Thyroid gland (tissue), 4 donors: ENCODE measurements at regions not wholly inside any gene's neighbourhood (a gene's known extent, or its start where the extent isn't known, plus 50 kb on each side); places are given as distances from the start of the nearest gene placed in this dataset.

ENCODE experiments used
- POLR2A ChIP-seq, 2 donors: fragments of 450-650 bp; IDR thresholded peaks; one replicate each; pipeline ENCODE4 v1.6.1; 2017; ENCODE audit warnings: antibody characterized with exemption in 2 of 2, mild to moderate bottlenecking in 2 of 2, moderate library complexity in 1 of 2
- TF ChIP-seq, protein P1 (sequence below), 6 experiments: fragments of 200-600 bp in 3 of 6; fragments of 450-650 bp in 3 of 6; sonication (generic) in 3 of 6; IDR thresholded peaks; one replicate each; pipeline ENCODE4 v1.5.1; 2016 to 2019; ENCODE audit warnings: antibody characterized with exemption in 6 of 6, mild to moderate bottlenecking in 2 of 6, inconsistent platforms in 1 of 6, moderate library complexity in 1 of 6

DNA sequence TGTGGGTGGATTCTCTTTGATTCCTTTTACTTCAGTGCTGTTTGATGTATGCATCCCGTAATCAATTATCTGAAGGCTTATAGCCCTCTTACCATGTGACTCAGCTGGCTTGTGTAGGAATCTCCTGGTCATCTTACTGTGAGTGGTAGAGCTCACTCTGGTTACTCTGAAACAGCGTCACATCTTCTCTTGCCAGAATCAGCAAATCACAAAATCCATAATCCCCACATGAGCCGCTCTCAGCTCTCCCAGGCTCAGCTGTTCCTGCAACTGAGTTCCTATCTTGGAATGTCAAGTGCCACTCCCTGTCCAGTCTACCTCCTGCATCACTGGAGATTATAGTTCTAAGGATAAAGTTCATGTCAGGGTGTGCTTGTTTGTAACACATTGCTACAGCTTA is 278.0 kb downstream of the FBXO8 start:
- TF ChIP-seq, protein P1, sequence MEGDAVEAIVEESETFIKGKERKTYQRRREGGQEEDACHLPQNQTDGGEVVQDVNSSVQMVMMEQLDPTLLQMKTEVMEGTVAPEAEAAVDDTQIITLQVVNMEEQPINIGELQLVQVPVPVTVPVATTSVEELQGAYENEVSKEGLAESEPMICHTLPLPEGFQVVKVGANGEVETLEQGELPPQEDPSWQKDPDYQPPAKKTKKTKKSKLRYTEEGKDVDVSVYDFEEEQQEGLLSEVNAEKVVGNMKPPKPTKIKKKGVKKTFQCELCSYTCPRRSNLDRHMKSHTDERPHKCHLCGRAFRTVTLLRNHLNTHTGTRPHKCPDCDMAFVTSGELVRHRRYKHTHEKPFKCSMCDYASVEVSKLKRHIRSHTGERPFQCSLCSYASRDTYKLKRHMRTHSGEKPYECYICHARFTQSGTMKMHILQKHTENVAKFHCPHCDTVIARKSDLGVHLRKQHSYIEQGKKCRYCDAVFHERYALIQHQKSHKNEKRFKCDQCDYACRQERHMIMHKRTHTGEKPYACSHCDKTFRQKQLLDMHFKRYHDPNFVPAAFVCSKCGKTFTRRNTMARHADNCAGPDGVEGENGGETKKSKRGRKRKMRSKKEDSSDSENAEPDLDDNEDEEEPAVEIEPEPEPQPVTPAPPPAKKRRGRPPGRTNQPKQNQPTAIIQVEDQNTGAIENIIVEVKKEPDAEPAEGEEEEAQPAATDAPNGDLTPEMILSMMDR (IDR thresholded peaks at IDR 0.05) = no peak
- no peak for TF ChIP-seq POLR2A (IDR thresholded peaks at IDR 0.05)
